Body of pancreas (tissue), 4 donors: ENCODE measurements at regions not wholly inside any gene's neighbourhood (a gene's known extent, or its start where the extent isn't known, plus 50 kb on each side); places are given as distances from the start of the nearest gene placed in this dataset.

Source experiments
- POLR2A ChIP-seq, 3 donors: fragments of 450-650 bp; IDR thresholded peaks; one replicate each; pipeline ENCODE4 v1.6.1; 2016; ENCODE audit warnings: antibody characterized with exemption in 3 of 3, mild to moderate bottlenecking in 2 of 3
- TF ChIP-seq, protein P1 (sequence below), 7 experiments: fragments of 450-650 bp in 4 of 7; fragments of 200-600 bp in 3 of 7; sonication (generic) in 3 of 7; IDR thresholded peaks; one replicate each; pipeline ENCODE4 v1.5.1; 2016 to 2019; ENCODE audit warnings: antibody characterized with exemption in 7 of 7

DNA sequence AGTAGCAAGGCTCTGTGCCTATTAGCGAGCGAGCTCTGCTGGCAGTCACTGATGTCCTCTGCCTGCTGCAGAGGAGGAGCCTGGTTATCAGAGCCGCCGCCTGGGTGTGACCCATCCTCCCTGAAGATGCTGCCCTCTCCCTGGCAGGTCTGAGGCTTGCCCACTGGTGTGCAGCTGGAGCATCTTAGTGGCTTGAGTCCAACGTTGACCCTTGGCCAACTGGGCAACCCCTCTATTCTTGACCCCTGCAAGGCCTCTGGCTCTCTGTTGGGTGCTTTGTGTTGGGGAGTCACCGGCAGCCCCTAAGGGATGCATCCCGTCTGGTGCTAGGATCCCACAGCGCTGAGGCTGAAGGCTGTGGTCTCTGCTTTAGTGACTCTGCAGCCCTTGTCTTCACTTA is 277.9 kb upstream of the SOX1 start:
- TF ChIP-seq, protein P1, sequence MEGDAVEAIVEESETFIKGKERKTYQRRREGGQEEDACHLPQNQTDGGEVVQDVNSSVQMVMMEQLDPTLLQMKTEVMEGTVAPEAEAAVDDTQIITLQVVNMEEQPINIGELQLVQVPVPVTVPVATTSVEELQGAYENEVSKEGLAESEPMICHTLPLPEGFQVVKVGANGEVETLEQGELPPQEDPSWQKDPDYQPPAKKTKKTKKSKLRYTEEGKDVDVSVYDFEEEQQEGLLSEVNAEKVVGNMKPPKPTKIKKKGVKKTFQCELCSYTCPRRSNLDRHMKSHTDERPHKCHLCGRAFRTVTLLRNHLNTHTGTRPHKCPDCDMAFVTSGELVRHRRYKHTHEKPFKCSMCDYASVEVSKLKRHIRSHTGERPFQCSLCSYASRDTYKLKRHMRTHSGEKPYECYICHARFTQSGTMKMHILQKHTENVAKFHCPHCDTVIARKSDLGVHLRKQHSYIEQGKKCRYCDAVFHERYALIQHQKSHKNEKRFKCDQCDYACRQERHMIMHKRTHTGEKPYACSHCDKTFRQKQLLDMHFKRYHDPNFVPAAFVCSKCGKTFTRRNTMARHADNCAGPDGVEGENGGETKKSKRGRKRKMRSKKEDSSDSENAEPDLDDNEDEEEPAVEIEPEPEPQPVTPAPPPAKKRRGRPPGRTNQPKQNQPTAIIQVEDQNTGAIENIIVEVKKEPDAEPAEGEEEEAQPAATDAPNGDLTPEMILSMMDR (IDR thresholded peaks at IDR 0.05) = no peak
- TF ChIP-seq POLR2A (IDR thresholded peaks at IDR 0.05) = no peak
